ENCODE measurements at regions not wholly inside any gene's neighbourhood (a gene's known extent, or its start where the extent isn't known, plus 50 kb on each side); places are given as distances from the start of the nearest gene placed in this dataset.

DNA sequence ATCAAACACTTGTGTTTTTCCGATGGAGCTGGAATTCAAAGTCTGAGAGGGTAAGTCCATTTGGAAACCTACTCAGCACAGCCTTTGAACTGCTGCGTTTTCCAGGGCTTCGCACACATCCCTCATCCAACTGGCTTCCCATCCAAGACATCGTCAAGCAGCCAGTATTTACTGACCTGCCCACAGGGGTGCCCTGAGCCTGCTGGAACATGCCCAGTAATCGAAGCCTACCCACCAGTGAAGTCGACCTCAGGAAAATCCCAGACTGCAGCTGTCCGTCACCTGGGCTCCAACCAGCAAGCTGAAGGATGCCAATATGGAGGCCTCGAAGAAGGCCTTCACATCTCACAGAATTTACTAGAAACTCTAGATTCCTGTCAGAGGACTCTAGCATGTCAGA is 261.6 kb downstream of the PLPP3 start:
- Histone ChIP-seq H3K27me3 (no peaks in the 10 kb centered on the region), H3K4me1 (no peaks in the 10 kb centered on the region), H3K9me3 (no peaks in the 10 kb centered on the region), H3K36me3 (no peaks in the 10 kb centered on the region), H3K4me3 (ENCODE audit: low read depth, low read length) (no peak overlapping the region)
- TF ChIP-seq CTCF (IDR thresholded peaks at IDR 0.05; ENCODE audit: low read depth, low read length) = no peak
- no peak for DNase-seq

- Histone ChIP-seq H3K9me3 (no peaks in the 10 kb centered on the region), H3K27me3 (no peaks in the 10 kb centered on the region), H3K36me3 (no peaks in the 10 kb centered on the region), H3K4me3 (ENCODE audit: low read depth, low read length) (no peak overlapping the region), H3K4me1 (no peaks in the 10 kb centered on the region)
- DNase-seq = no peak
- no peak for TF ChIP-seq CTCF (IDR thresholded peaks at IDR 0.05; ENCODE audit: low read depth, low read length)
Observed at GRCh38 chr1:56315293-56315942, 263.9 kb downstream of the PLPP3 start.

DNA sequence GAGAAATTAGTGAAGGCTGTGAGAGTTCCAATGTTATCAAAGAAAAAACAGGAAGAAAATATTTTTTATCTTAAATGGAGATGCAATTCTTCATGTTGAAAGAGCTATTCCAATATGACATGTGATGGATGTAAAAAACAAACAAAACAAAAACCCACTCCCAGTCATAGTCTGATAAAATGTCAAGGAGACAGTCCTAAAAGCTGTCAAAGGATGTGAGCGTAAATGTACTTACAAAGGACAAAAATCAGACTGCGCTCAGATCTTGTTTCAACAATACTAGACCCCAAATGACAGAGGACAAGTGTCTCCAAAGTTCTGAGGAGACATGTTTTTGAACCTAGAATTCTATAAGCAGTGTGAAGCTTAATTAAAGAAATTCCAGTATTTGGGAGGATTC is 265.8 kb downstream of the PLPP3 start:
- no peaks in the 10 kb centered on the region for H3K9me3 ChIP-seq
- H3K27me3 ChIP-seq = no peaks in the 10 kb centered on the region
- no peak overlapping the region for H3K4me3 ChIP-seq (ENCODE audit: low read depth, low read length)
- no peak for DNase-seq
- H3K36me3 ChIP-seq = no peaks in the 10 kb centered on the region
- TF ChIP-seq CTCF (IDR thresholded peaks at IDR 0.05; ENCODE audit: low read depth, low read length) = no peak
- no peaks in the 10 kb centered on the region for H3K4me1 ChIP-seq

GRCh38 chr1:56311766-56312165 is 267.6 kb downstream of the PLPP3 start:
- TF ChIP-seq CTCF (IDR thresholded peaks at IDR 0.05; ENCODE audit: low read depth, low read length) = no peak
- no peak for DNase-seq
- Histone ChIP-seq H3K9me3 (no peaks in the 10 kb centered on the region), H3K4me3 (ENCODE audit: low read depth, low read length) (no peak overlapping the region), H3K36me3 (no peaks in the 10 kb centered on the region), H3K27me3 (no peaks in the 10 kb centered on the region), H3K4me1 (no peaks in the 10 kb centered on the region)

DNA sequence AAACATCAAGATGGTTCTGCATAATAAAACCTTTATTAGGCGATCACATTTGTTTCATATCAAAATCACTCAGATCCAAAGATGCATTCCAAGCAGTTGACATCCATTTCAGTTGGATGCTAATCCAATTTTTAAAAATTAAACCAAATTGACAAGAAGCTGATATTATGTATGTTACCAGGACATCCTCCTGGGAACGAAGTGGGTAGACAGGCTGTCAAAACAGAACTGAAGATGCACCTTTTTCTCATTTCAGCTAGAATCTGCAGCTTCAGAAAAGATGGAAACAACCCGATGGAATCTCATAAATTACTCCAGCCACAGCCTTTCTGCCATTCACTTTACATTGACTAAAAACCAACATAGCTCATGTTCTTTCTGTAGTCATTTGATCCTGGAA is 268.4 kb downstream of the PLPP3 start:
- TF ChIP-seq CTCF (IDR thresholded peaks at IDR 0.05; ENCODE audit: low read depth, low read length) = no peak
- no peak for DNase-seq
- H3K4me3 ChIP-seq (ENCODE audit: low read depth, low read length) = no peak overlapping the region
- no peaks in the 10 kb centered on the region for H3K27me3 ChIP-seq
- H3K4me1 ChIP-seq = no peaks in the 10 kb centered on the region
- H3K9me3 ChIP-seq = no peaks in the 10 kb centered on the region
- no peaks in the 10 kb centered on the region for H3K36me3 ChIP-seq

DNA sequence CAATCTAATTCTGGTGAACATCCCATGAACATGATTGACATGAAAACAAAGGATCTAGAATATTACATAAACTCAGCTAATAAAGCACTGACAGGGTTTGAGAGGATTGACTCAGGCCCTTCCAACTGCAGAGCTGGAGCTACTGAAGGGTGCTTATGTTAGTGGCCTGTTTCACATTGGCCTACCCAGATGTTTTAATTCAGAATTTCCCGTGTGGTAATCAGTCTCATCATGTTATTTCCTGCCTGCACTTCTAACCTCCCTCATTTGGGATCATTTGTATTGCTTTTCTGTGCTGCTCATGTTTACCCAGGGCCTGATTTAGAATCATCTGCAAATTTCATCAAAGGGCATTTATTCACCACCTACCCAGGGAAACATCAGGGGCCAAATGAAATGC is 270.3 kb downstream of the PLPP3 start:
- Histone ChIP-seq H3K4me3 (ENCODE audit: low read depth, low read length) (no peak overlapping the region), H3K9me3 (no peaks in the 10 kb centered on the region), H3K4me1 (no peaks in the 10 kb centered on the region), H3K36me3 (no peaks in the 10 kb centered on the region), H3K27me3 (no peaks in the 10 kb centered on the region)
- no peak for DNase-seq
- TF ChIP-seq CTCF (IDR thresholded peaks at IDR 0.05; ENCODE audit: low read depth, low read length) = no peak
